GM18498 (cell line): ENCODE measurements at regions not wholly inside any gene's neighbourhood (a gene's known extent, or its start where the extent isn't known, plus 50 kb on each side); places are given as distances from the start of the nearest gene placed in this dataset.
A peak's percentile ranks its signal among the peaks of the same experiment; 100 is the strongest.
"Not testable (repeated sequence)": the region's sequence is repeated elsewhere in the genome, so short reads cannot be mapped to it uniquely, and the experiment has no call there.

ENCODE experiments used
- ATAC-seq: cut with Tn5 transposase; IDR thresholded peaks from one replicate; pipeline ENCODE4 v1.9.1; 2021; ENCODE audit warnings: mild to moderate bottlenecking, moderate library complexity; ENCODE audit not compliant: unreplicated experiment

DNA sequence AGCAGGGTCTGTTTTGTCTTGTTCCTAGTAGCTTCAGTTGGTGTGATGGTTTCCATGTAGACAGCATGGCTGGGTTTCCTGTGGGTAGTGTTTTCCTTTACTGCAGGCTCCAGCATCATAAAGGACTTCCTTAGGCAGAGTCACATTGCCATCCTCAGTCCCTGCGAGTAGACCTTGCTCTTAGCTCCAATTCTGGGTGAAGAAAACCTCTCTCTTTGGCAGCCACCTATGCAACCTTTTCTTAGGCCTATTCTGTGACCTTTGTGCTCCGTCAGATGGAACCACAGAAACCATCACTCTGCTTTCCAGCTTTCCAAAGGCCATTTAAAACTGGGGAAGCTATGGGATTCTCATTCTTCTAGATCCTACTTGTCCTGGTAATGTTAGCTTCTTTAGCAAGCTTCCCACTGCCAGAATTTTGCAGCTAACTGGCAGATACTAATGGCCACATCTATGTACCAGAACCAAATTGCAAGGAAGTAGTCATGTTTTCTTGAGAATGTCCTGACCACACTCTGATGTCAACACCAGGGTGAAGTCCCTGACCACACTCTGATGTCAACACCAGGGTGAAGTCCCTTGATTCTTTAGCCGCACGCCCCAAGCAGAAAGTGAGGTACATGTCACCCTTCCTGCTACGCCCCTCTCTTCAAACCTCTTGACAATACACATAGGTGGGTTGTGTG lies 646.6 kb upstream of the HS3ST5 start:
- ATAC-seq = peak; percentile 99

DNA sequence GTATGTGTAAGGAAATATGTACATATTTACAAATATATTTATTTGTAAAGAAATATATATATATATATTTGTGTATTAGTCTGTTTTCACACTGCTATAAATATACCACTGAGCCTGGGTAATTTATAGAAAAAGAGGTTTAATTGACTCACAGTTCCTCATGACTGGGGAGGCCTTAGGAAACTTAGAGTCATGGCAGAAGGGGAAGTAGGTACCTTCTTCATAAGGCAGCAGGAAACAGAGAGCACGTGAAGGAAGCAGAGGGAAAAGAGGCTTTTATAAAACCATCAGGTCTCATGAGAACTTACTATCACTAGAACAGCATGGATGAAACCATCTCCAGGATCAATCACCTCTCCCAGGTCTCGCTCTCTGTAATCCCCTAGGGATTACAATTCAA lies 644.5 kb upstream of the HS3ST5 start:
- no peak for ATAC-seq

DNA sequence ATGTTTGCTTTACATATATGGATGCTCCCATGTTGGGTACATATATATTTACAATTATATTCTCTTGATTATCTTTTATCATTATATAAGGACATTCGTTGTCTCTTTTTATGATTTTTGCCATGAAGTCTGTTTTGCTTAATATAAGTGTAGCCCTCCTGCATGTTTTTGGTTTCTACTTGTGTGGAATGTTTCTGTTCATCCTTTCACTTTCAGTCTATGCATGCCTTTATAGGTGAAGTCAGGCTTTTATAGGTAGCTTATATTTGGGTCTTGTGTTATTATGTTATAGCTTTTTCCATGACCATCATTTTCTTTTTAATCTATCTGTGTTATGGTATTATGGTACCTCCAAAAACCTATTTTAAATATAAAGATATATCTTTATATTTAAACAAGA lies 612.5 kb upstream of the HS3ST5 start:
- ATAC-seq = peak; percentile 70

DNA sequence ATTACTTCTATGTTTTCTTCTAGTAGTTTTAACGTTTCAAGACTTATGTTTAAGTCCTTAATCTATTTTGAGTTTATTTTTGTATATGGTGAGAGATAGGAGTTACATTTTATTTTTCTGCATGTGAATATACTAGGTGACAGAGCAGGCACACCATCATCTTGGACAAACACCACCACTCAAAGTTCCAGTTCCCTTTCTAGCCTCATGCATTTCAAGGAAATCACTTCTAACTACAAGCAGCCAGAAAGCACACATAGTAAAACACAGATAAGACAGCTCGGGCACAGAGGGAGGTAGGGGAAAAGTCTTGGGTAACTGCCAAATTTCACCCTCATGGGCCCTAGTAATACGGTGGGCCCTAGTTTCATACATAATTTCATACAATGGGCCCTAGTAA lies 609.4 kb upstream of the HS3ST5 start:
- no peak for ATAC-seq

DNA sequence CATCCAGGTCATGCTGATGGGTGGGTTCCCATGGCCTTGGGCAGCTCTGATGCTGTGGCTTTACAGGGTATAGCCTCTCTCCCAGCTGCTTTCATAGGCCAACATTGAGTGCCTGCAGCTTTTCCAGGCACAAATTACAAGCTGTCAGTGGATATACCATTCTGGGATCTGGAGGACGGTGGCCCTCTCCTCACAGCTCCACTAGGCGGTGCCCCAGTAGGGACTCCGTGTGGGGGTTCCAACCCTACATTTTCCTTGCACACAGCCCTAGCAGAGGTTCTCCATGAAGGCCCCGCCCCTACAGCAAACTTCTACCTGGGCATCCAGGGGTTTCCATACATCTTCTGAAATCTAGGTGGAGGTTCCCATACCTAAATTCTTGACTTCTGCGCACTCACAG lies 602.6 kb upstream of the HS3ST5 start:
- no peak for ATAC-seq

DNA sequence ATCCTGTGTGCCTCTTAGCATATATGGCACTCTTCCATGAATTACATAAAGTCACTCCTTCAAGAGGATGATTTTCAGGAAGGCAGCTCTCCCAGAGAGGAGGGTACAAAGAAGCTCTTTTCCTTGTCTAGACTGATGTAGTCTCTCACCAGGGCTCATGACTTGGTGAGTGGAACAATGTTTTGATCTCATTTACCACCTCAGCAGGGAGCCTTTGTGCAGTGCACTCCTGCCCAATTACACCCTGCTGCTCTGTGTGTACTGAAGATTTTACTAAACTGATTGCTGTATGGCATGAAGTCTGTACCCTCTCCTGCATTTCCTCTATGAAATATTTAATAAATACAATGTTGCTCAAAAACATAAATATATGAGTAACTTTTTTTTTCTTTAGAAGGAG lies 598.3 kb upstream of the HS3ST5 start:
- no peak for ATAC-seq

DNA sequence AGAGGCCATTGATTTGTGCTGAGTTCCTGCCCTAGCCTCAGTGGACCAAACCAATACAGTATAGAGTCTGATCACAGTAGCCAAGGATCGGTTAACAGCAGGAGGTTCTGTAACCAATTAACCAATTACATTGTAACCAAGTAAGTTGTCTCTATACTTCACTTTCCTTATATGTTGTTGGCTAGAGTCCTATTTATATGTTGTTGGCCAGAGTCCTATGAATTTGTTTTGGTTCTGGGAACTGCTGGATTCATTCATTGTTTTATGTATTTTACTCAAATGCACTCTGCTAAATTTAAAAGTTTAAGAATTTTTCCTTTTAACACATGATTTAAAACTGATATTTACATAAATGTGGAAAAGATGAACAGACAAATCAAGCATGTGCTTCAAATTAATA lies 597.4 kb upstream of the HS3ST5 start:
- no peak for ATAC-seq

DNA sequence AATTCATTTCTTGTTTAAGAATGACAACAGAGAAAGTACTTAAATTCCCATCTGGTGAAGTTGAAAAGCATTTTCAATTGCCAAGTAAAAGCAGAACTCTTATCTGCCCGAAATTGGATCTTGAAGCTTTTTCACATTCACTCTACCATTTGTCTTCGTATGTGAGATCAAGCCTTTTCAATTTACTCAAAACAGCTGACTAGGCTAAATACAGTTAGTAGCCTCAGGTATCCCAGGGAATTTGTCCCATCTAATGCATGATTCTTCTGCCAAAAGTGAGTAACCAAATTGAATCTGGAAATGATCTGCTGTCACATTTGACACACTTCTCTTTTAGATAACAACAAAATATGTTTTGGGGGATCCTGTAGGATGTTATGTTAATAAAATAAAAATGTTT lies 596.8 kb upstream of the HS3ST5 start:
- ATAC-seq = no peak

DNA sequence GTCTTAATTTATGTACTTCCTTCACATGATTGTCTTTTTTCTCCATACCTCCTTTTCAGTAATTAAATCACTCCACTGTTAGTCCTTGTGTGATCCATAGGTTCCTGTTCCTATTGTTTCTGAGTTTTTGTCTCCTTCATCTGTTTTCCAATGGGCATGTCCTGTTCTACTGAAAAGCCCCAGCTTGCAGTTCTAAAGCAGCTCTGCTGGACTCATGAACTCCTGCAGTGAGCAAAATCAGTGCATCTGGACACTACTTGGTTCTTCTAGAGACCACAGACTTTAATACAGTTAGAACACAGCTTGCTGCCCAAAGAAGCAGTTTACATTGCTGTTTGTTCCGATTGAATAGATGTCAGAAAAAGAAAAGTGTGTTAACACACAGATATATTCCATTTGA lies 593.3 kb upstream of the HS3ST5 start:
- no peak for ATAC-seq

DNA sequence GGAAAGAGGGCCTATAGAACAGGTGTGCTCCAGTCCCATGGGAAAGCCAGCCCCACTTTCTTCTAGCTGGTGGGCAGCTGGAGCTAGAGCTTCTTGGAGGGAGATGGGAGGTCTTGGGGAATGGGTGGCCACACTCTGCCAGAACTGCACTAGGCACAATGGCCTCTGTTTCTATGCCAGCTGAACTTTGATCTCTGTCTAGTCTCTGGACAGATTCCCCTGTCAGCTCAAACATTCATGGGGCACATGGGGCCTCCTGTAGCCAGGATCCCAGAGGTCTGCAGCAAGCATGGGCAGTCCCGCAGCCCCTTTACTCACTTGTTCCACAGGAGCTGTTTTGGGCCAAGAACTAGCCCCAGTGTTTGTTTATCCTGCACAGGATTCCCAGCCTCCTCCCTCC lies 591.3 kb upstream of the HS3ST5 start:
- no peak for ATAC-seq

DNA sequence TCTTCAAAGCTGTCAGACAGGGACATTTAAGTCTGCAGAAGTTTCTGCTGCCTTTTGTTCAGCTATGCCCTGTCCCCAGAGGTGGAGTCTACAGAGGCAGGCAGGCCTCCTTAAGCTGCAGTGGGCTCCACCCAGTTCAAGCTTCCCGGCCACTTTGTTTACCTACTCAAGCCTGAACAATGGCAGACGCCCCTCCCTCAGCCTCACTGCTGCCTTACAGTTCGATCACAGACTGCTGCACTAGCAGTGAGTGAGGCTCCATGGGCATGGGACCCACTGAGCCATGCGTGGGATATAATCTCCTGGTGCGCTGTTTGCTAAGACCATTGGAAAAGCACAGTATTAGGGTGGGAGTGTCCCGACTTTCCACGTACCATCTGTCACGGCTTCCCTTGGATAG lies 585.9 kb upstream of the HS3ST5 start:
- ATAC-seq = not testable (repeated sequence)

DNA sequence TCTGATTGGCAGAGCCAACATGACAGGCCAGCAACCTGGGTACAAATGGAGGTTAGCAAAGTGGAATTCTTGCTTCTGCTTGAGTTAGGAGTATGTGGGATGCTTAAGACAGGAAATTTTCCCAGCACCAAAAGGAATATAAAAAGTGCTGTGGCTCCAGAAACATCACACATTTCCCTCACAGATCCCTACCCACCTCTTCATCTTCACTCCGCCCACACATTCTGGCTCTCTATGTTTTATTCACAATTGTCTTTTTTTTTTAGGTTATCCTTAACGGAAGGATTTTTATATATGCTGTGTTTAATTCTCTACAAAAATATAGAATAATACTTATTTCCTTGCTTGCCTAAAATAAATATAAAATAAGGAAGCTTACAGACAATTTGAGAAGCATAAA lies 563.3 kb upstream of the HS3ST5 start:
- ATAC-seq = no peak

DNA sequence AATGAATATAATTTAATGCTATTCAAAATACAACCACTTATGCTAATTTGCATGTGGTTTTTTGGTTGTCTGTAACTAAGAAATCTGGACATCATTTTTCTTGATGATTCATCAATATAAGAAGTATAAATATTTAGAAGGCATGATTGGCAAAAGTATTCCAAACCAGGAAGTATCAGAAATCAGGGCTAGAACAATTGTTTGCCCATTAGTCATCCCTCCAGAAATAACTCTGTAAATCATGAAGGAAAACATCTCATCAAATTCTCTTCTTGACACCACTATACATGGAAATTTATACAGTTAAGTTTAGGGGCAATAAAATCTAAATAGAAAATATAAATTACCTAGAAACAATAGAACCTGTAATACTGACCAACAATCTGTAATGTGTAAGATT lies 554.7 kb upstream of the HS3ST5 start:
- ATAC-seq = no peak

DNA sequence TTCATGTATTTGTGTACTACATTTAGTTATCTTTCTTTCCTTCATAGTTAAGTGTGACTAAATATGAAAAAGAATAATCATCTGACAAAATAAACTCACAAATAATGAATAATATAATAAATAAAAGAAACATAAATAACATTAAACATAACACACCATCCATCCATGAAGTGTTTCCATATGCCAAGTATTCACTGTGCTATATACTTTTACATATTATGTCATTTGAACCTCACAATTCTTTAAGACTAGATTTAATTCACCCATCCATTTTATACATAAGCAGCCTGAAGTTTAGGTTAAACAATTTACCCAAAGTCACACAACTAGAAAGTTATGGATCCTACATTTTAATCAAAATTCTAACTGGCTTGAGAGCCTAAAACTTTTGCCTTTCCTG lies 549.4 kb upstream of the HS3ST5 start:
- no peak for ATAC-seq

DNA sequence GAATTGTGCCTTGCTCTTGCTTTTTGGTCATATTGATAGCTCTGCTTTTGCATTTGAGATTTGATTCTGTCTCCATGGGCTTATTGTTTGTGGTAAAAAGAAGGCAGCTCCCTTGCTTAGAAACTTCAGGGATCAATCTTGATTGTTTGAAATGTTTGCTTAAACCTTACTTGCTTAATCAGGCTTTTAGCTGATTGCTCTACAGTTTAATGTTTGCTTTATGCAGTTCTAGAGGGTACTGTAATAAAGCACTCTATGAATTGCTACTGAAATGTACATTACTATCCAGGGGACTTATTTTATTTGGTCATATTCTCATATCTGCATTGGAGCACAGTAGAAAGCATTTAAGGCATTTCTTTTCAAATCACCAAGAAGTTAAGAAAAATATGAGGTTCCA lies 545.4 kb upstream of the HS3ST5 start:
- no peak for ATAC-seq

DNA sequence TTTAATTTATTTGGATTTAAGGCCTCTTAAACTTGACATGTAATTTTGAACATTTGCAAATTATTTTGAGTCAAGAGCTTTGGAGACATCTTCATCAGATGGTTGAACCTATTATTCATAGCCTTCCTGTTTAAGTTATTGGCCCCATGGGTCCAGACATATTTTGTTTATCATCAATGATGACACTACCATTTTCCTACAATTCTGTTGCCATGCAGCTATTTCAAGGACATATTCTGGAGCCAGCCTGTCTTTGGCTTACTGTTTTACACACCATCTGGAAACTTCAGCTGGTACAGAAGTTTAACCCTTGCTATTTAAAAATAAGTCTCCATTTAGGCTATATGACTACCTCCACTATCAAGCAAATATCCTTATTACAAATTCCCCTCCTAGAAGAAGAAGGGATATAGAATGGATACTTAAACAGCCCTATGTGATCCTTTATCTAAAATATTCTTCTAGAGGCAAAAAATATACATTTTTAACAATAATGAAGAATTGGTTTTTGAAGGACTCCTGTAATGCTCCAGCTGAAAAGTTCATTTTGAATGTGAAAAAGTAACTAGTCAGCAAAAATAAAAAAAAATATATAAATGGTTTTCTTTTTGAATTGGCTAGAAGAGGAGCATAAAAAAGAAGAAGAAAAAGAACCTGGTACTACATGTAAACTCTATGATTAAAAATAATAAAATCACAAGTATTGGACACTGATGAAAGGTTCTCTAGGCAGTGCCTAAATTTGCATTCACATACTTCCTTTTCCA lies 544.0 kb upstream of the HS3ST5 start:
- ATAC-seq = no peak

DNA sequence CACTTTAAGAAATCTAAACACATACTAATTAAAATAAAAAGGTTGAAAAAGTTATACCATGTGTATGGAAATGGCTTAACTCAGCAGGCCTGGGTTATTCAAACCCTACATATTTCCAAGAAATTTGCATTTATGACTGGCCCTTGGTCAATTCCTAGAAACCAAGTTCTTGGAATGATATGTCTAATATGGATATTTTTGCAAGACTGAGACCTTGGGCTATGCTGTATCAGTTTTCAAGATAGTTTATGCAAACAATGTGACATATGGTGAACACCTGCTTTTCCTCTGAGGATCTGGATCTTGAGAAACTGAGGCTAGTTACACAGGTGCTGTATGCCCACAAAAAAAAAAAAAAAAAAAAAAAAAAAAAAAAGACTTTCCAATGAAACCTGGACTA lies 536.9 kb upstream of the HS3ST5 start:
- no peak for ATAC-seq

DNA sequence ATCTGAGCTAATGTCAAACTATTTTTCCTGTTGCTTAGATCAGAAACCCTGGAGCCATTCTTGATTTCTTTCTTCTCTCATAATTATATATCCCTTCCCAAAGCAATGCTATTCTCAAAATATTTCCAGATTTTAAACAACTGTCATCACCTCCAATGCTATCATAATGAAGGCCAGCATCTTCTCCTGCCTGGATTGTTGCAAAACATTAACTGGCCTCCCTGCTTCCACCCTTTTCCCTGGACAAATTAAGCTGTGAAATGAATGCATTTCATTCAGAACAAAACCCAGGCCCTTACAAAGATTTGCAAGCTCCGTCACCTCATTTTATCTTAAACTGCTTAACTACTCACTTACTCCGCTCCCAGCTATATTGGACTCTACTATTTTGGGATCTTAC lies 535.3 kb upstream of the HS3ST5 start:
- no peak for ATAC-seq

DNA sequence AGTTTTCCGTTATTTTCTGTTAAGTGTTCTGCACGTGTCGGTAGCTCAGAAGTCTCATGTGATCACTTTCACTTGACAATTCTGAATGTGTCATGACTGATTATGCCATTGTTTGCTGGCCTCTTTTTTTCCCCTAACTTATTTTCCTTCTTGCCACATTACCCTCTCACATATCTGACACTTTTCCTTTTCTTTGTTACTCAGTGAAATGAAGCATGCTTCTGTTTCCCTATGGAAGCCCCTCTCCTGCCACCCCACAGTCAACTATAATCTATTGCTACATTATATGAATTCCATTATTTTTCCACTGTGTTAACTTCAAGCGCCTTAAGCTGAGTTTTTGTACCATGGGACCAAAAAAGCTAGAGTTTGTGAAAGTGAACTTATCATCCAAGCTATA lies 531.6 kb upstream of the HS3ST5 start:
- ATAC-seq = no peak

DNA sequence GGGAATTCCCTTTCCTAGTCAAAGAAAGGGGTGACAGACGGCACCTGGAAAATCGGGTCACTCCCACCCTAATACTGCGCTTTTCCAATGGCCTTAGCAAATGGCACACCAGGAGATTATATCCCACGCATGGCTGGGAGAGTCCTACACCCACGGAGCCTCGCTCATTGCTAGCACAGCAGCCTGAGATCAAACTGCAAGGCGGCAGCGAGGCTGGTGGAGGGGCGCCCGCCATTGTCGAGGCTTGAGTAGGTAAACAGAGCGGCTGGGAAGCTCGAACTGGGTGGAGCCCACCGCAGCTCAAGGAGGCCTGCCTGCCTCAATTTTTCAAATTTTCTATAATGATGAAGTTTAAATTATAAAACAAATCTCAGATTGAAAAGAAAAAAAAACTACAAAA lies 522.7 kb upstream of the HS3ST5 start:
- ATAC-seq = not testable (repeated sequence)

DNA sequence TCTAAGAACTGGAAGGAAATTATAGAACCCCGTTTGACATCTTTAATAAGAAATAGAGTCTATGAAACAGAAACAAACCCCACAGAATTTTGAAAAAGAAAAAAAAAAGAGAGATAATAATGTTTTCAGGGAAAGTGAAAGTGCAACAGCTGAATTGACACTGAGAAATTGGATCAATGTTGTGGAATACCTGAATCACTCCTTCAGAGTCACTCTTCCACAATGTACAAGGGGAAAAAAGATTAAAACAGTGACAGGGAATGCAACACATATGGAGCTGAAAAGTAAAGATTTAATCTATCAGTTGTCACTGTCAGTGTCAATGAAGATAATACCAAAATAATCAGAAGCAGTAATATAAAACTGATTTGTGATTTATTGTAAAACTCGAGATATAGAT lies 520.8 kb upstream of the HS3ST5 start:
- ATAC-seq = no peak

DNA sequence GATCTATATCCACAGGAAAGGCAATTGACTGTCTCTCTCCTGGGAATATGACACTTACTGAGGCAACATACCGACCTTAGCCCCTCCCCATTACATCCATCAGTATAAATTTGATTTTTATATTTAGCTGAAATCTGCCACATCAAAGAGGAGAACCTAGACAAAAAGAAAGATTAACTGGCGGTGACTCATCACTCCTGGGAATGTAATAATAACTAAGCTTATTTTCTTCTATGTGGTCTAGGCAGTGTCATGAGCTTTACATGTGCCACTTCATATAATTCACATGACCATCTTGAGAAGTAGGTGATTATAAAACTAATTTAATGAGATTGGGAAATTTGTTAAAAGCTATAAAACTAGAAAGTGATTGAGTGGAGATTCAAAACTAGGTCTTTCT lies 520.0 kb upstream of the HS3ST5 start:
- no peak for ATAC-seq

DNA sequence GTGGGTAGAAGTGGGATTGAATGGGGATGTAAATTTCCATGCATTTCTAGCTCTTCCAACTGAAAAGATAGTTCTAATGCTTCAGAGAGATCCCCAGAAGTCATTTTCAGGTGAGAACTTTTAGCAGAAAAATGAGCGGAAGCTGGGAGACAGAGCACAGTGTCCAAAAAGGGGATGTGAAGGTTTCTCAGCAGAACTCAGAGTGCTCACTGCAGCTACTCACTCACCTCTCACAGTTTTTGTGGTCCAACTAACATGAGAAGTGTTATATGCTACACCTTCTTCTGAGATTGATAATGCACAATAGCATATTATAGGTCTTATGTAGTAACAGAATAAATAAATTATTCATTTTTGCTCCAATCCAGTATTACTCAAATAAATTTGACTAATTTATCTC lies 519.2 kb upstream of the HS3ST5 start:
- ATAC-seq = no peak
